ENCODE measurements at regions not wholly inside any gene's neighbourhood (a gene's known extent, or its start where the extent isn't known, plus 50 kb on each side); places are given as distances from the start of the nearest gene placed in this dataset.
"Not testable (repeated sequence)": the region's sequence is repeated elsewhere in the genome, so short reads cannot be mapped to it uniquely, and the experiment has no call there.

DNA sequence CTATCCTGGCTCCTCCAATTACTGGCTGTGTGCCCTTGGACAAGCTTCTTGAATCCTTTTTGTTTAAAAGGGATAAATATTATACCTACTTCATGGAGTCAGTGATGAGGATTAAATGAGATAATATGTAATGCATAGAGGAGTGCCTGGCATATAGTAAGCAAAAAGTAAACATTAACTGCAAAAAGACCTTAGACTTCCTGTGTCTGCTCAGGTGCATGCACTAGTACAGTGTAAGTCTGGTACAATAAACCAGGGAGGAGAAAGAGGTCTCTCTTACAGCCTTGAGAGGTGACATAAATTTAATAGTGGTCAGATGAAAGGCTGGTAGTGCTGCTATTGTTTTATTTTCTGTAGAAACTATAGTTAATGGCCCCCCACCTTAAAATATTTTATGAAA lies 305.2 kb upstream of the MIS18BP1 start:
- DNase-seq: no peak

DNA sequence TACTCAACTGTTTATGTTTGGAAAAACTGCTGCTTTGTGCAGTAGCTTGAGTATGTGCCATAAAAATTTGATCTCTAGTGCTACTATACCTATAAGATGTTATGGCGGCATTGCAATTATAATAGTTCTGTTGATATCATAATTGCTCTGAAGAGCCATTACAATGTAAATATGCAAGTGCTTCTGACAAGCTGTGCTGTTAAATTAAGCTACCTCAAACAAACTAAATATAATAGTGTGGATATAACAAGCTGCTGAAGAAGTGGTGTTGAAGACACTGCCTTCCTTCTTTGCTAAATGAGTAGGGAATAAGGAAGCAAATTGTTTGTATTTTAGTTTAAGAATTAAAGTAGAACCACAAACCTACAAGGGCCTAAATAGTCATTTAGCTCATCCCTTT lies 301.0 kb upstream of the MIS18BP1 start:
- DNase-seq: peak; percentile 18

DNA sequence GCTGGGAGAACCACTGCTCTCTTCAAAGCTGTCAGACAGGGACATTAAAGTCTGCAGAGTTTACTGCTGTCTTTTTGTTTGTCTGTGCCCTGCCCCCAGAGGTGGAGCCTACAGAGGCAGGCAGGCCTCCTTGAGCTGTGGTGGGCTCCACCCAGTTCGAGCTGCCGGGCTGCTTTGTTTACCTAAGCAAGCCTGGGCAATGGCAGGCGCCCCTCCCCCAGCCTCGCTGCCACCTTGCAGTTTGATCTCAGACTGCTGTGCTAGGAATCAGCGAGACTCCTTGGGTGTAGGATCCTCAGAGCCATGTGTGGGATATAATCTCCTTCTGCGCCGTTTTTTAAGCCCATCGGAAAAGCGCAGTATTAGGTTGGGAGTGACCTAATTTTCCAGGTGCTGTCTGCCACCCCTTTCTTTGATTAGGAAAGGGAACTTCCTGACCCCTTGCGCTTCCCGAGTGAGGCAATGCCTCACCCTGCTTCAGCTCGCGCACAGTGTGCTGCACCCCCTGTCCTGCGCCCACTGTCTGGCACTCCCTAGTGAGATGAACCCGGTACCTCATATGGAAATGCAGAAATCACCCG lies 298.3 kb upstream of the MIS18BP1 start:
- DNase-seq: not testable (repeated sequence)

DNA sequence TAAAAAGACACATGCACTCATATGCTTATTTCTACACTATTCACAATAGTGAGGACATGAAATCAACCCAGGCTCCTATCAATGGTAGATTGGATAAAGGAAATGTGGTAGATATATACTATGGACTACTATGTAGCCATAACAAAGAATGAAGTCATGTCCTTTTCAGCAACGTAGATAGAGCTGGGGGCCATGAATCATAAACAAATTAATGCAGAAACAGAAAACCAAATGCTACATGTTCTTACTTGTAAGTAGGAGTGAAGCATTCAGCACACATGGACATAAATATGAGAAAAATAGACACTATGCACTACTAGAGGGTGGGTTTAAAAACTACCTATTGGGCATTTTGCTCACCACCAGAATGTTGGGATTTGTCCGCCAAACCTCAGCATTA lies 278.0 kb upstream of the MIS18BP1 start:
- no peak for DNase-seq

DNA sequence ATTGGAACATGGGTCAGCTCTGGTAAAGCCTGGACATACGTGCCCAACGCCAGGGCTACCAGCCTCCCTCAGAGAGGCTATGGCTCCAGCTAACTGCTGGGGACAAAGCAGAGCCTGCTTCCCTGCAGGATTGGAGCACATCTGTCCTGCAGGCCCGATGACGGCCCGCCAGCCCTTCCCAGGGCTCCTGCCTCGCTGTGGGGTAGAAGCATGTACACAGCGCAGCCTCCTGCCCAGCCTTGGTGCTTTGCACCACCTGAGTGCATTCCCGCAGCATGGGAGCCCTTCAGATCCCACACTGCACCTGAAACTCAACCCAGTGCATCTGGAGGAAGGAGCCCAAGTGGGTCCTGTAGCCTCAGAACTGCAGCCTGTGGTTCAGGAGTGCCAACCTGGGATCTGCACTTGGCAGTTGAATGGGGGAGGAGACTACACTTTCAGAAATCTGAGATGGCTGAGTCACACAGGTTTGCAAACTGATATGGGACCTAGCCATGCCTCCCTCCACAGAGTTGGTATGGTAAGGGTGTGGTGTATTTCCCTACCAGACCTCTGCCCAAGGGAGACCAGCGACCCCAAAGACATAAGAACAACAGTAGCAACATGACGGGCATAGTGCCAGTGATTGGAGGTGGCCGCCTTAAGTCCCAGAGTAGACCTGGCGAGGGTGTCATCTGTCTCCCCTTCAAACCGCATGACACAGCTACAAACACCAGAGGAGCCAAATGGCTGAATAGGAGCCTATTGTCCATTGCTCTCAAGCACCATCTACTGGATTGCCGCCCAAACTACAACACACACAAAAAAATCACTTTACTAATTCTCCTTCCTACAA lies 273.9 kb upstream of the MIS18BP1 start:
- no peak for DNase-seq

DNA sequence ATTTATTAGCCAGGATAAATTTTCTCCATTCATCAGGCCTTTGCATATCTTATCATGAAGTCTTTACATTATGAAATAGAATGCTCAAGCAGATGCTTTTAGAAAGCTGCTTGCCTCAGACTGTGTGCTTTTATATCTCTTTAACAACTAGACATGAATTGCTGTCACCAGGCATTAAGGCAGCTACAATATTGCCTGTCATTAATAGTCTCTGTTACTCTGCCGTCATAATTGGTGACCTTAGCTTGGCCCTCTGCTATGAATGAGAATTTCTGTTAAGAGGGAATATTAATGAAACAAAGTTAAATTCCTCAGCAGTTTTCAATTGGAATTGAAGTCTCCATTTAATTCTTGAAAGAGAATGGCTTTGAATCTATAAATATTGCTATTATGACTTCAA lies 266.8 kb upstream of the MIS18BP1 start:
- no peak for DNase-seq

DNA sequence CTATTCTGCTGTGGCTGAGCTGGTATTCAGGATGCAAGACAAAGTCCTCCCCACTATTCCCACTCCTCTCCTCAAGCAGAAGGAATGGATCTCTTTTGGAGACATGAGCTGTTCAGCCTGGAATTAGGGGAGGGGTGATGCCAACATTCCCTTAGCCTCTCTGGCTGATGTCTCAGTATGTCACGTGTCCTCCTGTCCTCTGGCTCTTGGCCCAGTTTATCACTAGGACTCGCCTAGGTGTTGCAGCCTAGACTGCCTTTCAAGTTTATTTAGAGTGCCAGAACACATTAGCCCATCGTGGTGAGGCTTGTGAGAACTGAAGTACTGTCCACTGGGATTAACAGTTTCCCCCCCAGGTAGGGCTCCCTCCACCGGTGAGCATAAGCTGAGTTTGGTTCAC lies 239.9 kb upstream of the MIS18BP1 start:
- DNase-seq: no peak

DNA sequence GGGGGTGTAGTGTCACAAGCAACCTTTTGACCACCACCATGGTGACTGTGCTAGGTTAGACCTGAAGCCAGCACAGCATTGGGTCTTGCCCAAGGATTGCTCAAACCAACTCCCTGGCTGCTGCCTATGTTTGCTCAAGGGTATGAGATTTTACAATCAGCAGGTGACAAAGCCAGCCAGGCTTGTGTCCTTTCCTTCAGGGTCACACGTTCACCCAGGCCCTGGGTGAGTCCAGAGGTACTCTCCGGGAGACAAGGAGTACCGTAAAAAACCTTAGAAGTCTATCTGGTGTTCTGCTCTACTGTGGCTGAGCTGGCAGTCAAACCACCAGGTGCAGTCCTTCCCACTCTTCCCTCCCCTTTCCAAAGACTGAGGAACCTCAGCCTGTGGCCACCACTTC lies 238.9 kb upstream of the MIS18BP1 start:
- DNase-seq: no peak

DNA sequence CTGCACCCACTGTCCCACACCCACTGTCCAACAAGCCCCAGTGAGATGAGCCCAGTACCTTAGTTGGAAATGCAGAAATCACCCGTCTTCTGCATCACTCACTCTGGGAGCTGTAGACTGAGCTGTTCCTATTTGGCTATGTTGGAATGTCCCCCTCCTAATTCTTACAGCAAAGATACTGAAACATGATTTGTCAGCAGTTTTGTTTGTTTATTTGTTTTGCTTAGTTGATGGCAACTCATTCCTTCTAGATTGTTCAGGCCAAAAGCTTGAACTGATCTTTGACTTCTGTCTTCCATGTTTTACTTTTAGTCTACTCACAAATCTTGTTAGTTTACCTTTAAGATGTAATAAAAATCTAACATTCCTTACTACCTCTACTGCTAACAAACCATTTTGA lies 233.6 kb upstream of the MIS18BP1 start:
- DNase-seq: no peak

DNA sequence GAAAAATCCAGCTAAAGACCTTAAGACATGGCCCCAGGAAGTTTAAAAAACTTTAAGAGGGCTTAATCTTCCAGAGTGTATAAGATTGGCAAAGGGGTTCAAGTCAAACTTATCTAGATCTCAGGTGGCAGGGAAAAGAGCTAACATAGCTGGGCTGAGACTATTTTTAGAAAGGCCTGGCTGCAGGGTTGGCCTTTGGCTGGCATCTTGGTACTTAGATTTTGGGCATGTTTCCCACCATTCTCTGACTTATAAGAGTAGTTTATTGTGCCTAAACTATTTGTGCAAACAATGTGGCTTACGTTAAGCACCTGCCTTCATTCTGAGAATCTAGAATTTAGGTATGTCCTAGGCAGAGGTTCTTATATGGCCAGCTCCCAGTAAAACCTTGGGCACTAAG lies 214.0 kb upstream of the MIS18BP1 start:
- no peak for DNase-seq

DNA sequence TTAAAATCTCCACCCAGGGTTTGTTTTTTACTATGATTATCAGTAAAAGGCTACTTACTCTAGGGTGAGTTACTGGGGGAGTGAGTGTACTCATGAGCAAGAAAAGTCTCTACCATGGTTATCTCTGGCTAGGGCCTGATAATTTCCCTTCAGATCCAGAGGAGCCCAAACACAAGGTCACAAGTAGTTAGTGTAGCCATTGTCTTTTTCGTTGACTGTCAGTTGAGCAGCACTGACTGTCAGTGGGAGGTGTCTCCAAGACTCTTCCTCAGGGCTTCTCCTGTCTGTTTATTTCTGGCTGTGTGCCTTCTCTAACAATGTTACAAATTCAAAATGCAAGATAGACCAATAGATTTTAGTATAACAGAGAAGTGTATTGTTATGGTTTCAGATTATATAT lies 181.2 kb upstream of the MIS18BP1 start:
- DNase-seq: no peak

DNA sequence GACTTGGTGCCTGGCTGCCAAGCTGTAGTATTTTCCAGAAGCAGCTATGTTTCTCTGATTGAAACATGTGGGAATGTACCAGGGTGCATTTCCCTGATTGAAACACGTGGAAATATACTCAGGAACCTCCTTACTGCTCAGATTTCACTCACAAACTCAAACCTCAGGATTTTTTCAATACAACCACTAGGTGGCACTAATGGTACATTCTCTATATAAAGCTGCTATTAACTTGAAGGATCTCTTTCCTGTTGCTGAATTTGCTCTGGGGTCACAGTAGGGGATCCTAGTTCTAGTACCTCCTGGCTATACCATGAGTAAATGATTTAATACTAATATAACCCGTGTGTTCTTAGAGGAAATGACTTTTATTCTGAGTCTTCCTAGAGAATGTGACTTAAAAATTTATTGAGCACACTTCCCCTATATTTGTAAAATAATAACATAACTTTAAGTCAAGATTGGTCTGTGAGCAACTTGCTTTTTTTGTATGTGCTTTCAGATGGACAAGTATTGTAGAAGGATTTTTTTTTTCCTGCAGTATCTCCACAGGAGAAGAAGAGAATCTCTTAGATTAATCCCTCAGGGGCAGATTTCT lies 173.8 kb upstream of the MIS18BP1 start:
- no peak for DNase-seq

DNA sequence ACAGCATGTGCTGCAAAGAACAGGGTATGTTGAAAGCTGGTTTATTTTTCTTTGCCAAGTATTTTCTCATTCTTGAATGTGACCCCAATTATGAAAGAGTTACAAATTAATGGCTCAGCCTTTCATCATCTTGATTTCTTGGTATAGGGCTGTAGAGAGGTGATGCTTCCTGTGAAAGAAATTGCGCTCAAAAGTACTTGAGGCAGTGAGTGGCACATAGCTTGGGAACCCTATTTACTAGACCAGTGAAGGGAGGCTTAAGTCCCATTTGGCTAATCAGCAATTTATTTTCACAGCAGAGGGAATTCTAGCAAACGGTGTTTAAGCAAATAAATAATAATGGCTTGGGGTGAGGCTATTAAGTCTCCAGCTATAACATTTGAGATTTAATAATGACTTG lies 153.9 kb upstream of the MIS18BP1 start:
- DNase-seq: no peak

DNA sequence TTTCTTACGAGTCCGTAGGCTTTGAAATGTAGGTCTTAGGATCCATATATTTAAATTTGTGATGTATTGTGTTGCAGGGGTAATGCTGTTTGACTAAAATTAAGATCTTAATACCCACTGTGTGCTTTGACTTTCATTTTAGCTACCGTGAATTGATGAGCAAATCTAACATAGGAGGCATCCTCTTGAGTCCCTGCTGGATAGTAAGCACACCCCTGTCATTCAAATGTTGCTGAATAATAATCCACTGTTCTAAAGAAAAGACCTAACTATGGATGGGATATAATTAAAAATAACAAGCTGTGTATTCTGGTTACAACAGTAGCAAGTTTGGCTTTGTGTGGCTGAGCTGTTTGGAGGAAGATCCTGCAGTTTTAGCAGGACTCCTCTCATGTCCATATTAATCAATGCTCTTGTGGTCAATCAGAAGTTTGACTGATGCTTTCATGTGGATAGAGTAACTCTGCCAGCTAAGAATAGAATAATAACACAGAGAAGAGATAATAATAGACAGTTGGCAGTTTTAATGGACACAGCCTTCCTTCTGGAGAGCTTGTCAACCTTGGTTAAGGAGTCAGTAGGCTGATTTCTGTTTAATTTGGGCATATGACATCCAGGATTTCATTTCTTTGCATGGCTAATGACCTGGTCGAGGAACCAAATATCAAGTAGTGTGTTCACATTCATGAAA lies 148.1 kb upstream of the MIS18BP1 start:
- no peak for DNase-seq

DNA sequence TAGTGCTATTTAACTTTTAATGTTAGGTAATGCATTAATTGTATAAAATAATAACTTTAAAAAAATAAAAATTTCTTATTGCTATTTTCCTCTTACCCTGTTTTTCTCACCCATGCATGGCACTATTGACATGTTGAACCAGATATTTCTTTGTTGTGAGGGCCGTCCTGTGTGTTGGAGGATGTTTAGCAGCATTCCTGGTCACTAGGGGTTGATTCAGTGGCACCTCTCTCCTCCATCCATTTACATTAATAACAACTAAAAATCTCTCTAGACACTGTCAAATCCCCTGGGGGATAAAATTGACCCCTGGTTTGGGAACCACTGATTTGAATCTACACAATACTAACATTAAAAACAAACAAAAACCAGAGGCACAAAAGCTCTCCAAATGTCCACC lies 147.5 kb upstream of the MIS18BP1 start:
- DNase-seq: no peak

DNA sequence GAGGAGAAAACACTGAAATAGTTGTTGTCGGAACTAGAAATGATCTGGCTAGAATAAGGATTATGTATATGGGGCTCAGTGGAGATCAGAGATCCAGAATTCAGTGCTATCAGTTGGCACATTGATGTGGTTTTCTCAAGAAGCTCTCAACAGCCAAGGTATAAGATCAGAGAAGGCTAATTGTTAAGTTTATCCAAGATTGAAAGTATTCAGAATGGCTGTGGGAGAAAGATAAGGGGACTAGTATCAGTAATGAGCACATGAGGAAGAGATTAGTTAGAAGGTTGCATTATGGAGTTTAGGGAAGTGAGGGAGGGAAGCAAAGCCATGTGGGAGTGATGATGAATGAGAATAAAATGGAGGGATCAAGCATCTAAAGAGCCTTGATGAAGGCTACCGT lies 128.1 kb upstream of the MIS18BP1 start:
- DNase-seq: no peak

DNA sequence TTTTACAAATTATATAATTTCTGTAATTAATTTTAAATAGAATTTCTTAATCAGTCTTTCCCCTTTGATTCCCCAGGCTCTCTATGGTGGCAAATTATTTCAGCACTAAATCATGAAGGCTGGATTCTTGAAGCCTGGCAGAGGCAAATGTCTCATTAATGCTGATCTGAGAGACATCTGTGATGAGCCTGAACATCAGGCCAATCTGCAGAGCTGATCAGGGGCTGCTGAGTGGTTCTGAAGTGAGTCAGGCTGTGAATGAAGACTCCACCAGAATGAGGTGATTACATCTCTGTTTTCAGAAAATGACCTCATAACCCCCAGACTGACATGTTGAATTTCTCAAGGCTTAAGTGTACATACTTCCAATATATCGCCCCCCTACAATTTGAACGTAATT lies 124.2 kb upstream of the MIS18BP1 start:
- DNase-seq: no peak

DNA sequence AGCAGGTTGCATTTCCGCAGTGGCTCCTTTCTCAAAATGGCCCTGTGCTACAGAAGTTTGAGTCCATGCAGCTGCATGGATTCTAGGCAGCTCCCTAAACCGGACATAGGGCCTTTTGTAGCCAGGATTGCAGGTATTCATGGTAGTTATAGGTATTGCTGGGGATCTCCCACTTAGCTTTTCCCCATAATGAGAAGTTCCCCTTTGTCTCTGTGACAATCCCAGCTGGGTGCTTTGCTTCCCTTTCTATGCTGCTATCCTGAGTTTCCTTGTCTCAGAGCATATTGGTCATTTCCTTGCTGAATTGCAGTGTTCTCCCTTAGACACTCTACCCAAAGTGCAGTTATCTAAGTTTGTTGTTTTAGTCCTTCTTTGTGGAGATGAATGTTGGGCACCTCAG lies 120.9 kb upstream of the MIS18BP1 start:
- no peak for DNase-seq

DNA sequence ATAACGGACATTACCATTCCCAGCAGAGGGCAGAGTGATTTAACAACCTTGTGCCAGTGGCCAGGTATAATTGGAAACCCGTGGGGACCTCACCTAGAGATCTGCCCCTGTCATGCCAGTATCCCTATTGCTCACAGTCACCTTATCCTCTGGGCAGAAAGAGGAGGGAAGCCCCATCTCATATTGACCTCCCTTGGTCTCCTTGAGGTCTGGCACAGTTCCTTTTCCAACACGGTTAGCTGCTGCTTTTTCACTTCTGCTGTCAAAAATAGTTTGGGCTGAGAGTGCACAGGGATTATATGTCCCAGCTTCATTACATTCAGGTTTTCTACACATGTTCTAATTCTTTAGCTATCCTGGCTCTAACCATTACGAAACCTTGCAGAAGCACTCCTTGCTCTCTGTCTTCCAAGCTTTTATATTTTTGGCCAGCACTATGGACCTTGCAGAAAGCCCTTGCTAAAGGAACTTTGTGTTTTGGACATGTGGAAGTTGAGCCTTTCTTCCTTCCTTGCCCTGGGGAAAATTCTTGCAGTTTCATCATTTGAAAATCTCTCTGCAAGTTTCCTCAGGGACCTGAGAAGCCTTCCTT lies 111.7 kb upstream of the MIS18BP1 start:
- no peak for DNase-seq

DNA sequence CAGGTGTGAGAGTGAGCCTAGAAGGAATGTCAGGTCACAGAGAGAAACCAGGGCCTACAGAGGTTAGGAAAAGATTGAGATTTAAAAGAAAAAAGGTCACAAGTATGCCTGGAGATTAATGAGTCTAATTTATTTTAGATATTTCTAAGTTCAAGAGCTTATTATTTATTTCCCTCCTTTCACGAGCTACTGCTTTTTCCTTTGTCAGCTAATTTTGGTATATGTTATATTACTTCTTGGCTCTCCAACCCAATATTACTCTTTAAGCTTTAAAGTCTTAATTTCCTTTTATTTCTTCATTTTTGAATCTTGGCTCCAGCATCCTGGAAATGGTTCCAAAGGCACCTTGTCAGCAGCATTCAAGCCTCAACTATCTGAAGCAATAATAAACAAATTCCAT lies 109.5 kb upstream of the MIS18BP1 start:
- no peak for DNase-seq

DNA sequence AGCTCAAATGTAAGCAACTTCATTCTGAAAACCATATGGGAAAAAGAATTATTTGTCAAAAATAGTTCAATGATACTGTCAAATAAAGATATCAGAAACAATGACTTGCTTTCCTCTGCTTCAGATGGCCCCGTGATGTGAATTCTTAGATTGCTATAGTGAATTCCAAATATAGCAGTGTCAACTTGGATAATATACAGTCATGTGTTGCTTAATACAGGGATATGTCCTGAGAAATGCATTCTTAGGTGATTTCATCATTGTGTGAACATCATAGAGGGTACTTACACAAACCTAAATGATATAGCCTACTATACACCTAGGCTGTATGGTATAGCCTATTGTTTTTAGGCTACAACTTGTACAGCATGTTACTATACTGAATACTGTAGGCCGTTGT lies 108.7 kb upstream of the MIS18BP1 start:
- DNase-seq: no peak

DNA sequence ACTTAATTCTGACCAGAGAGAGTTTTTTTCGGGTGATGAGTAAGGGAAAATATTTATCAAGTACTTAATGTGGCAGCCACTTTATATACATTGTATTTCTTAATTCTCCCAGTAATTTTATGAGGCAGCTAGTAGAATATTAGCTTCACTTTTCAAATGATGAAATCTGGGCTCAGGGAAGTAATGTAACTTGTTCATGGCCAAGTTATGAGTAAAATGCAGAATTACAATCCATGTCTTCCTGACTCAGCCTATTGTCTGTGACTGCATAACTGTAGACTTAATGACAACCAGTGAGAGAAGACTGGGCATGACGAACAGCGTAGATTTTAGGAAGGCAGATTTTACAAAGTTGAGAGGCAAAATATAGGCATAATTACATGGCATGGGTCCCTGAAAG lies 106.7 kb upstream of the MIS18BP1 start:
- DNase-seq: no peak

DNA sequence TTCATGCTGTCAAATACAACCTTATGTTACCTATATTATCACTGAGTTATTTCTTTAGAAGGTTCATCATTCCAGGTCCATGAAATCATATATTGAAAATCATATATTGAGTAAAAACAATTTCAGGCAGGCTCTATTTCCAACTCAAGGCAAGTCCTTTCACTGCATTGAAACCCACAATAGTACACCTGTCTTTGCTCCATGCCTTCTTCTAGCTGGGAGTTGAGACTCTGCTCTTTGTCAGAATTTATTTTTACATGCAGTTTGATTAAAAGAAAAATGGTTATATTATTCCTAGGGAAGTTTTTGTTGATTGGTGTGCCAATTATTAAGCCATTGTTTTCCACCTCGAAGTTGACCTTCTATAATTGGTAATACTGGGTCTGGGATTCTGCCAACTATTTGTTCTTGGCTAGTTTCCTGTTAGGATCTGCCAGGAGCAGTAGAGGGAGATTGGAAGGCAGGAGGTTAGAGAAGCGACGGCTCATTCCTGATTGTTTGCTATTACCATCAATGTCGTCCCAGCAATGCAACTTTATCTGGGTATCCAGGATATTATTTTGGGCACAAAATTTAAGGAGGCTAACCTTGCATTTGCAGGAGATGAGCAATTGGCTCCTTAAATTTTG lies 79.5 kb upstream of the MIS18BP1 start:
- DNase-seq: no peak
